ENCODE measurements at regions not wholly inside any gene's neighbourhood (a gene's known extent, or its start where the extent isn't known, plus 50 kb on each side); places are given as distances from the start of the nearest gene placed in this dataset.
"Not testable (repeated sequence)": the region's sequence is repeated elsewhere in the genome, so short reads cannot be mapped to it uniquely, and the experiment has no call there.

DNA sequence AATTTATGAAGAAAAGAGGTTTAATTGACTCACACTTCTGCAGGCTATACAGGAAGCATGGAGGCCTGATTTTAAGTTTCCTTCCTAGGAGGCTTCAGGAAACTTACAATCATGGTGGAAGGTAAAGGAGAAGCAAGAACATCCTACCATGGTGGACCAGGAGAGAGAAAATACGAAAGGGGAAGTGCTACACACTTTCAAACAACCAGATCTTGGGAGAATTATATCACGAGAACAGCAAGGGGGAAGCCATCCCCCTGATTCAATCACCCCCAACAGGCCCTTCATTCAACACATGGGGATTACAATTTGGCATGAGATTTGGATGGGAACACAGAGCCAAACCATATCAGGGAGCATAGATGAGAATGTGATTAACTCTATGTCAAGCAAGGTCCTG is 121.0 kb downstream of the MTHFS start:
- no peak for DNase-seq

DNA sequence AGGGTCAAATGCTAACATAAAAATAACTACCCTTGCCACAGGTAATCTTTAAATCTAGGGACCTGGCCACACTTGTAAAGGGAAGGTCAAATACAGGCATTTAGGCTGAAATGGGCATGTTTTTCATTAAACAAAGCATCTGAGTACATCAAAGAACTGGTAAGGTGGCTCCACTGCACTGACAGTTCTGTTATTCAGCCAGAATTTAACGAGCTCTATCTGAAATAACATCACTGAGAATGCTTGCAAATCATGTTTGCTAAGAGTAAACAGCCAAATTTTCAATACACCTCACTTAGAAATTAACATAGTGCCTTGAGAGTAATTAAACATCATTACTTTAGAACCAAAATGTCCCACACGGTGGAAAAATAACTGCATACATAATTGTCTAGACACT is 118.9 kb downstream of the MTHFS start:
- DNase-seq = no peak

DNA sequence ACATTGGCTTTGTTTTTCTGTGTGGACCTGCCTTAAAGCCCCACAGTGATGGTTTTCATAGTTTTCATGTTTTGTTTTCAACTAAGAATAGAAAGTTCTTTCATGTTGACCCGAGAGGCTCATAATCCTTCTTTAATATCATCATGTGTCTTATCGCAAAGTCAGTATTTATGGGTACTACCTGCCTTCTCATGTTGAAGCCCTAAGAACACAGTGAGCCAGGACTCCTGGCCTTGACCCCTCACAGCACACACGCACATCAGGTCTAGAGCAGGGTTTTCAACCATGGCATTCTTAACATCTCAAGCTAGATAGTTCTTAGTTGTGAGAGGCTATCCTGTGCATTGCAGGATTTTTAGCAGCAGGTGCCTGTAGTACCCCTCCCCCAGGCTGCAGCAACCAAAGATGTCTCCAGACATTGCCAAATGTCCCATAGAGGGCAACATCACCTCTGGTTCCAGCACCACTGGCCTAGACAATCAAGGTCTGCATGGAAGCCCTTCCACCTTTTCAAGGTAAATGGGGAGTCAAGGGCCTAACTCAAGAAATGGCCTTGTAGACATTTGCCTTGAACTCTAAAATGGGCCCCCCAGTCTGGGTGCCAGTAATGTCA is 118.3 kb downstream of the MTHFS start:
- no peak for DNase-seq

DNA sequence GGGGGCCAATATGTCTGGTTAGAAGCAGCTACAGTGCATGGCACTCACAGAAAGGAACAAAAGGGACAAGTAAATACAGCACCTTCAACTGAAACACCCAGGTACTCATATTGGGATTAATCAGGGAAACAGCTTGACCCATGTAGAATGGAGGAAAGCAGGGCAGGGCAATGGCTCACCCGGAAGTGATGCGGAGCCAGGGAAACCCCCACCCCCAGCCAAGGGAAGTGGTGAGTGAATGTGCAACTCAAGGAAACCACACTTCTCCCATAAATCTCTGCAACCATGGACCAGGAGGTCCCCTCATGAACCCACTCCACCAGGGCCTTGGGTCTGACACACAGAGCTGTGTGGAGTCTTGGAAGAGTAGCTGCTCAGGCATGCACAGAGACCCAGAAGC is 117.1 kb downstream of the MTHFS start:
- DNase-seq = no peak

DNA sequence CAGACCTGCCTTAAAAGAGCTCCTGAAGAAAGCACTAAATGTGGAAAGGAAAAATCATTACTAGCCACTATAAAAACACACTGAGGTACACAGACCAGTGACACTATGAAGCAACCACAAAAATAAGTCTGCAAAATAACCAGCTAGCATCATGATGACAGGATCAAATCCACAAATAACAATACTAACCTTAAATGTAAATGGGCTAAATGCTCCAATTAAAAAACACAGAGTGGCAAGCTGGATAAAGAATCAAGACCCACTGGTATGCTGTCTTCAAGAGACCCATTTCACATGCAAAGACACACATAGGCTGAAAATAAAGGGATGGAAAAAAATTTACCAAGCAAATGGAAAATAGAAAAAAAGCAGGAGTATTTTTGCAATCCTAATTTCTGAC is 114.5 kb downstream of the MTHFS start:
- DNase-seq = not testable (repeated sequence)
